GM18870 (cell line): ENCODE measurements at regions not wholly inside any gene's neighbourhood (a gene's known extent, or its start where the extent isn't known, plus 50 kb on each side); places are given as distances from the start of the nearest gene placed in this dataset.
A peak's percentile ranks its signal among the peaks of the same experiment; 100 is the strongest.
"Not testable (repeated sequence)": the region's sequence is repeated elsewhere in the genome, so short reads cannot be mapped to it uniquely, and the experiment has no call there.

Experiments used
- ATAC-seq: cut with Tn5 transposase; IDR thresholded peaks from one replicate; pipeline ENCODE4 v1.9.1; 2021; ENCODE audit warnings: moderate library complexity; ENCODE audit not compliant: unreplicated experiment

- ATAC-seq, result no peak
Observed at GRCh38 chr2:59756150-59756549, 797.3 kb downstream of the BCL11A start.

- no peak for ATAC-seq
Observed at GRCh38 chr2:59754011-59754735, 799.3 kb downstream of the BCL11A start.

DNA sequence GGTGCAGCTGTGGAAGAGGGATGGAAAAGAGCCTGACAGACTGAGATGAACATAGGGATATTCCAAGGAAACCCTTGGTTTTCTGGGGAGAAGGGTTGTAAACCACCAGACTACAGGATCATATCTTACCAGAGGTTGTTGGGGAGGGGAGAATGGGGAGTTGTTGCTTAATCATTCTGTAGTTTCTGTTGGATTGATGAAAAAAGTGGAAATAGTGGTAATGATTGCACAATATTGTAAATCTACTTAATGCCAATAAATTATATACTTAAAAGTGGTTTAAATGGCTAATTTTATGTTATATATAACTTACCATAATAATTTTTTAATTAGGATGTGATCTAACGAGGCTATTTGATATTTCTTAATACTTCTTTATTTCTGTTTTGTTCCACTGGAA, 800.9 kb downstream of the BCL11A start:
- ATAC-seq, result no peak

- no peak for ATAC-seq
Observed at GRCh38 chr2:59752071-59752470, 801.4 kb downstream of the BCL11A start.

GRCh38 chr2:59751214-59751613, 802.2 kb downstream of the BCL11A start:
- not testable (repeated sequence) for ATAC-seq

- no peak for ATAC-seq
Observed at GRCh38 chr2:59746291-59746690, 807.2 kb downstream of the BCL11A start.

GRCh38 chr2:59745085-59745484, 808.4 kb downstream of the BCL11A start:
- ATAC-seq, result no peak

- no peak for ATAC-seq
Observed at GRCh38 chr2:59744436-59744835, 809.0 kb downstream of the BCL11A start.

DNA sequence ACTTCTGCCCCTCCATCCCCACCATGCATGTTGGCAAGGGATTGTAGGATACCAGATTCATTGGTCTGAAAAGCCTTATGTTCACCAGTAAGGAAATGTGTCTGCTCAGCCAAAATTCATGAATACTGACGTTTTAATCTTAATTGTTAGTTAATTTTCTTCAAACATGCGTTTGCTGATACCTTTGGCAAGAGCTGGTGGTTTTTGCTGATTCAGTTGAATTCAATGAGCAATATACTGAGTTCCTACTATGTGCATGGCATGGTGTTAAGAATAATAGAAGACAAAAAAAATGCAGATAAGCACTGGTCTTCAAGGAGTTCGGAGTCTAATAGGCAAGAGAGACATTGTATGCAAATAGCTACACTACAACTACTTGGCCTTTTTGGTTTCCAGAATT, 811.6 kb downstream of the BCL11A start:
- no peak for ATAC-seq

DNA sequence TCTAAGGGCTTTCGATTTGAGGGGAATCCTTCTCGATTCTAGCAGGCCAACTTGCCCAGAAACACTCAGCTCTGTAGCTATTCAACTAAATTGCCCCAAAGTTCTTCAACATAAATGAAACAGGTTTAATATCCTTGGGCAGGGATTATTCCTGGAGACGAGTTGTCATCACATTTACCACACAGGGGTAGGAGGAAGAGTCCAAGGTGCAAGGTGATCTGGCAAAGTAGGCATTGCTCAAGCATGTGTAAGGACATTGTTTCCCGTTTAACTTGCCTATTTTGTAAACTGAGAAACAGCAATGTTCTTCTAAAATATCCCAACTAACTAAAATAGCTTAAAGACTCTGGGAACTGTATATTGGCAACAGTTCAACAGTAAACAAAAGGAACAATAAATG, 814.3 kb downstream of the BCL11A start:
- ATAC-seq, result no peak

- ATAC-seq, result no peak
Observed at GRCh38 chr2:59737299-59737698, 816.2 kb downstream of the BCL11A start.

GRCh38 chr2:59734743-59735142, 818.7 kb downstream of the BCL11A start:
- no peak for ATAC-seq

- no peak for ATAC-seq
Observed at GRCh38 chr2:59733970-59734369, 819.5 kb downstream of the BCL11A start.

GRCh38 chr2:59733567-59733930, 819.9 kb downstream of the BCL11A start:
- ATAC-seq, result no peak

- ATAC-seq, result no peak
Observed at GRCh38 chr2:59732871-59733566, 820.4 kb downstream of the BCL11A start.

DNA sequence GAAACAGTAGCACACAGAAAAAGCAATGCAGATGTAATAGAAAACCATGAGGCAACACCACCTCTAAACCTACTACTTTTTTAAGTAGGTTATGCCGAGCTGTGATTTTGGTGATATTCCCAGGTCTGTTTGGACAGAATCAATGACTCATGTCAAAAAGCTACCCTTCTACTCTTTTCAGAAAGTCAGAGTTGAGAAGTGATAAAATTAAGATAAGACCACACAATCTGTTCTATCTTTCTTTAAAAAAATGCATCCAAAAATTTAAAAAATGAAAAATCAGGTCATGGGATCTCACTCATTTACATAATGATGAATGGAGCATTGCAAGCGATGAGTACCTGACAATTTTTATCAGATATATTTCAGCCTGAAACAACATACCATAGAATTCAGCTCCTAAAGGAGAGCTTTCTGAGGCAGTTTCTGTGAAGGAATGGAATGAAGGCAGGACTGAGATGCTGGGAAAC, 826.3 kb downstream of the BCL11A start:
- ATAC-seq, result no peak

DNA sequence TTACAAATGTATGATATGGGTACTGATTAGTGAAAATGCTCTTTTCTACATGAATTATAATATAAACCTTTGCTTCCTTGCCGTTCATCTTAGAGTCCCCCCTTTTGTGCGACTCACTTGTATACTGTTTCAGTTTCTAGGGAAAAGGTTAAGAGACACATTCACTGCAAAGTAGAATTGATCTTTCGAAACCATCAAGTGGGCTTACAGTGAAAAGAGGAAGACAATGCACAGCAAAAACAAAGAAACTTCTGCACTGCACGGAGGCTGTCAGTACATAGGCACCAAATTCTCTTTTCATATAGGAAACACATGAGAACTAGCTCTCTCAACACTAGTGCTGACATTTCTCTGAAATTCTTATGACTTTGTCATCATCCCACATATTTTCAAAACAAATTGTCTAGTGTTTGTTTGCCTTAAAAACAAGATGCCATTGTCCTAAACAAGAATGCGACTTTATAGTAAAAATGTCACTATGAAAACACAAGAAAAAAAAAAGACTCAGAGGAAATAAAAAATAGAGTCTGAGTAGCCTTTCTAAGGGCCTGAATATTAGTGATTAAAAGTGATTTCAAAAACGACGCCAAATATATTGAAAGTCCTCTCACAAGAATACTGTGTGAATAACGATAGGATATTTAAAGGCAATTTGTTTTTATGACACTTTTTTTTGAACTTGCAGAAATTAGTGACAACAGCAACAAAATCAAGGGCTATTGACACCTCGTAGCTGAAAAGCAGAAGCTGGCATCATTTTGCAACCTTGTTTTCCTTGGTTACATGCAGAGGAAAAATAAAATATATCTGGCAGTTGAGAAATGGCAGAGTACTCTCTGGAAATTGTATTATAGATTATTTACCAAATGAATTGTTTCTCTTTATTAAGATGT, 827.0 kb downstream of the BCL11A start:
- ATAC-seq, result no peak

GRCh38 chr2:59724746-59725145, 828.7 kb downstream of the BCL11A start:
- no peak for ATAC-seq

- ATAC-seq, result no peak
Observed at GRCh38 chr2:59720296-59720866, 833.1 kb downstream of the BCL11A start.

GRCh38 chr2:59713577-59713976, 839.9 kb downstream of the BCL11A start:
- peak; percentile 57 for ATAC-seq

DNA sequence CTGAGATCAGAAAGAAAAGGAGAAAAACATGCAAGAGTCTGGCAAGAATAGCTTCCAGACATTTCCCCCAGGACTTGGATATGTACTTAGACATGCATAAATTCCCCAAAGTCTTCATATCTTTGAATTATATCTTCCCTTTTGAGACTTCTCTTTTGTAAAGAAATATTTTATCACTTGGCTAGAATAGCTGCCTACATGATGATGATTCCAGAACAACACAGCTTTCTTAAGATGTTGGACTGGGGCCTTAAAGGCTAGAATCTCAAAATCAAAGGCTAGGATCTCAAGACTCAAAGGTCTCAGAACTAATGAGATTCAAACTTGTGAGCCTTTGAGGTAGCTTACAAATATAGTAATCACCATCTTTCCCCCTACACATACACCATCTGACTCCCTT, 842.3 kb downstream of the BCL11A start:
- ATAC-seq, result no peak
